Activated T-cell treated with anti-CD3 and anti-CD28 coated beads, Interleukin-2, amount 50 U/mL, for 48 hours (primary cell): ENCODE measurements at regions not wholly inside any gene's neighbourhood (a gene's known extent, or its start where the extent isn't known, plus 50 kb on each side); places are given as distances from the start of the nearest gene placed in this dataset.

Experiments
- DNase-seq, 2 experiments: peaks; one replicate each; pipeline ENCODE4 v3.0.0-alpha.2; 2020

GRCh38 chr9:107730666-107731065, 241.1 kb upstream of the KLF4 start:
- DNase-seq, result no peak

GRCh38 chr9:107727086-107727780, 237.7 kb upstream of the KLF4 start:
- DNase-seq, result no peak

GRCh38 chr9:107723015-107723414, 233.4 kb upstream of the KLF4 start:
- DNase-seq, result no peak

- no peak for DNase-seq
These were observed 232.2 kb upstream of the KLF4 start for GRCh38 chr9:107721705-107722245.

GRCh38 chr9:107720501-107720900, 230.9 kb upstream of the KLF4 start:
- no peak for DNase-seq

GRCh38 chr9:107717529-107718314, 228.2 kb upstream of the KLF4 start:
- DNase-seq, result no peak

- no peak for DNase-seq
These were observed 226.2 kb upstream of the KLF4 start for GRCh38 chr9:107715740-107716139.

GRCh38 chr9:107713470-107713869, 223.9 kb upstream of the KLF4 start:
- DNase-seq, result no peak

GRCh38 chr9:107712390-107712789, 222.8 kb upstream of the KLF4 start:
- no peak for DNase-seq

GRCh38 chr9:107711542-107711941, 222.0 kb upstream of the KLF4 start:
- DNase-seq, result no peak

- no peak for DNase-seq
These were observed 221.4 kb upstream of the KLF4 start for GRCh38 chr9:107710953-107711352.

GRCh38 chr9:107710546-107710945, 221.0 kb upstream of the KLF4 start:
- DNase-seq, result no peak

- DNase-seq, result no peak
These were observed 219.2 kb upstream of the KLF4 start for GRCh38 chr9:107708791-107709190.

- DNase-seq, result no peak
These were observed 218.4 kb upstream of the KLF4 start for GRCh38 chr9:107707915-107708441.

GRCh38 chr9:107707428-107707837, 217.9 kb upstream of the KLF4 start:
- DNase-seq, result no peak

GRCh38 chr9:107706701-107707427, 217.3 kb upstream of the KLF4 start:
- no peak for DNase-seq

GRCh38 chr9:107705521-107705920, 216.0 kb upstream of the KLF4 start:
- no peak for DNase-seq

- no peak for DNase-seq
These were observed 215.2 kb upstream of the KLF4 start for GRCh38 chr9:107704774-107705173.

GRCh38 chr9:107703651-107704050, 214.1 kb upstream of the KLF4 start:
- no peak for DNase-seq

GRCh38 chr9:107700847-107701246, 211.3 kb upstream of the KLF4 start:
- DNase-seq, result no peak

- no peak for DNase-seq
These were observed 209.7 kb upstream of the KLF4 start for GRCh38 chr9:107699231-107699630.

GRCh38 chr9:107698779-107699178, 209.2 kb upstream of the KLF4 start:
- DNase-seq, result no peak

- no peak for DNase-seq
These were observed 206.7 kb upstream of the KLF4 start for GRCh38 chr9:107696302-107696701.
